ENCODE measurements at regions not wholly inside any gene's neighbourhood (a gene's known extent, or its start where the extent isn't known, plus 50 kb on each side); places are given as distances from the start of the nearest gene placed in this dataset.

- Histone ChIP-seq H3K9me3 (ENCODE audit: severe bottlenecking) (no peaks in the 10 kb centered on the region), H3K27me3 (ENCODE audit: insufficient read depth, poor library complexity, severe bottlenecking) (no peaks in the 10 kb centered on the region), H3K4me3 (ENCODE audit: severe bottlenecking) (no peak overlapping the region), H3K36me3 (ENCODE audit: low read depth) (no peaks in the 10 kb centered on the region), H3K27ac (ENCODE audit: poor library complexity, severe bottlenecking) (no peak overlapping the region), H3K4me1 (ENCODE audit: insufficient read depth, poor library complexity, severe bottlenecking) (no peaks in the 10 kb centered on the region)
- ATAC-seq (ENCODE audit: low read depth) (no peak), DNase-seq (ENCODE audit: low spot score) (no peak)
- TF ChIP-seq, protein P1, sequence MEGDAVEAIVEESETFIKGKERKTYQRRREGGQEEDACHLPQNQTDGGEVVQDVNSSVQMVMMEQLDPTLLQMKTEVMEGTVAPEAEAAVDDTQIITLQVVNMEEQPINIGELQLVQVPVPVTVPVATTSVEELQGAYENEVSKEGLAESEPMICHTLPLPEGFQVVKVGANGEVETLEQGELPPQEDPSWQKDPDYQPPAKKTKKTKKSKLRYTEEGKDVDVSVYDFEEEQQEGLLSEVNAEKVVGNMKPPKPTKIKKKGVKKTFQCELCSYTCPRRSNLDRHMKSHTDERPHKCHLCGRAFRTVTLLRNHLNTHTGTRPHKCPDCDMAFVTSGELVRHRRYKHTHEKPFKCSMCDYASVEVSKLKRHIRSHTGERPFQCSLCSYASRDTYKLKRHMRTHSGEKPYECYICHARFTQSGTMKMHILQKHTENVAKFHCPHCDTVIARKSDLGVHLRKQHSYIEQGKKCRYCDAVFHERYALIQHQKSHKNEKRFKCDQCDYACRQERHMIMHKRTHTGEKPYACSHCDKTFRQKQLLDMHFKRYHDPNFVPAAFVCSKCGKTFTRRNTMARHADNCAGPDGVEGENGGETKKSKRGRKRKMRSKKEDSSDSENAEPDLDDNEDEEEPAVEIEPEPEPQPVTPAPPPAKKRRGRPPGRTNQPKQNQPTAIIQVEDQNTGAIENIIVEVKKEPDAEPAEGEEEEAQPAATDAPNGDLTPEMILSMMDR (IDR thresholded peaks at IDR 0.05; ENCODE audit: poor library complexity, severe bottlenecking): no peak
These were observed 418.0 kb downstream of the SOX2 start for GRCh38 chr3:182129740-182130139.

- Histone ChIP-seq H3K36me3 (ENCODE audit: low read depth) (no peaks in the 10 kb centered on the region), H3K9me3 (ENCODE audit: severe bottlenecking) (no peaks in the 10 kb centered on the region), H3K27ac (ENCODE audit: poor library complexity, severe bottlenecking) (no peak overlapping the region), H3K27me3 (ENCODE audit: insufficient read depth, poor library complexity, severe bottlenecking) (no peaks in the 10 kb centered on the region), H3K4me3 (ENCODE audit: severe bottlenecking) (no peak overlapping the region), H3K4me1 (ENCODE audit: insufficient read depth, poor library complexity, severe bottlenecking) (no peaks in the 10 kb centered on the region)
- DNase-seq (ENCODE audit: low spot score) (no peak), ATAC-seq (ENCODE audit: low read depth) (peak; percentile 56; the same call in 1 of the 3 replicates)
- TF ChIP-seq, protein P1 (IDR thresholded peaks at IDR 0.05; ENCODE audit: poor library complexity, severe bottlenecking): no peak
These were observed 422.0 kb downstream of the SOX2 start for GRCh38 chr3:182133752-182134151.

GRCh38 chr3:182135056-182135455, 423.3 kb downstream of the SOX2 start:
- no peak for ATAC-seq (ENCODE audit: low read depth)
- DNase-seq (ENCODE audit: low spot score): no peak
- Histone ChIP-seq H3K4me1 (ENCODE audit: insufficient read depth, poor library complexity, severe bottlenecking) (no peaks in the 10 kb centered on the region), H3K36me3 (ENCODE audit: low read depth) (no peaks in the 10 kb centered on the region), H3K9me3 (ENCODE audit: severe bottlenecking) (no peaks in the 10 kb centered on the region), H3K27me3 (ENCODE audit: insufficient read depth, poor library complexity, severe bottlenecking) (no peaks in the 10 kb centered on the region), H3K27ac (ENCODE audit: poor library complexity, severe bottlenecking) (no peak overlapping the region), H3K4me3 (ENCODE audit: severe bottlenecking) (no peak overlapping the region)
- TF ChIP-seq, protein P1 (IDR thresholded peaks at IDR 0.05; ENCODE audit: poor library complexity, severe bottlenecking): no peak

GRCh38 chr3:182136008-182136910, 424.5 kb downstream of the SOX2 start:
- TF ChIP-seq, protein P1 (IDR thresholded peaks at IDR 0.05; ENCODE audit: poor library complexity, severe bottlenecking): no peak
- Histone ChIP-seq H3K27me3 (ENCODE audit: insufficient read depth, poor library complexity, severe bottlenecking) (no peaks in the 10 kb centered on the region), H3K9me3 (ENCODE audit: severe bottlenecking) (no peaks in the 10 kb centered on the region), H3K4me3 (ENCODE audit: severe bottlenecking) (no peak overlapping the region), H3K36me3 (ENCODE audit: low read depth) (no peaks in the 10 kb centered on the region), H3K27ac (ENCODE audit: poor library complexity, severe bottlenecking) (no peak overlapping the region), H3K4me1 (ENCODE audit: insufficient read depth, poor library complexity, severe bottlenecking) (no peaks in the 10 kb centered on the region)
- ATAC-seq (ENCODE audit: low read depth) (no peak), DNase-seq (ENCODE audit: low spot score) (no peak)

DNA sequence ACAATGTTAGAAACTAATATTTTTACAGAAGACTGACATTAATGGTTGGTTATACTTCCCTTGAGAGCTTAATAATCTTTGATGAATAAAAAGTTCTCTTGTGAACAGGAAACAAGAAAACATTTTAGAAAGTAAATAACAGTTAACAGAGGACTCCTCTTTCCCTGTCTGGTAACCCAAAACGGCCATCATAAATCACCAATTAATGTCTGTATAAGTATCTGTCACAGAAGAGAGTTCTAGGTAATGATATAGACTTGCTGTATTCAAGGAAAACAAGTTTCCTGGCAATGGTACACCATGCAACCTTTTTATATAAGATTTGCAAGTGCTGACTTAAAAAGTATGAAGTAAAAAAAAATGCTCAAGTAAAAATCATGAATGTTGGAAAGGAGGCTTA, 426.7 kb downstream of the SOX2 start:
- Histone ChIP-seq H3K36me3 (ENCODE audit: low read depth) (no peaks in the 10 kb centered on the region), H3K4me1 (ENCODE audit: insufficient read depth, poor library complexity, severe bottlenecking) (no peaks in the 10 kb centered on the region), H3K4me3 (ENCODE audit: severe bottlenecking) (no peak overlapping the region), H3K9me3 (ENCODE audit: severe bottlenecking) (no peaks in the 10 kb centered on the region), H3K27me3 (ENCODE audit: insufficient read depth, poor library complexity, severe bottlenecking) (no peaks in the 10 kb centered on the region), H3K27ac (ENCODE audit: poor library complexity, severe bottlenecking) (no peak overlapping the region)
- TF ChIP-seq, protein P1 (IDR thresholded peaks at IDR 0.05; ENCODE audit: poor library complexity, severe bottlenecking): no peak
- ATAC-seq (ENCODE audit: low read depth) (no peak), DNase-seq (ENCODE audit: low spot score) (no peak)

Data from RWPE2 (cell line).